ENCODE measurements at regions not wholly inside any gene's neighbourhood (a gene's known extent, or its start where the extent isn't known, plus 50 kb on each side); places are given as distances from the start of the nearest gene placed in this dataset.
"Not testable (repeated sequence)": the region's sequence is repeated elsewhere in the genome, so short reads cannot be mapped to it uniquely, and the experiment has no call there.

GRCh38 chr12:76178452-76178851, 94.0 kb upstream of the NAP1L1 start:
- DNase-seq (ENCODE audit: low read depth) = no peak

GRCh38 chr12:76177821-76178220, 93.3 kb upstream of the NAP1L1 start:
- no peak for DNase-seq (ENCODE audit: low read depth)

- DNase-seq (ENCODE audit: low read depth) = peak; percentile 24
These were observed 92.5 kb upstream of the NAP1L1 start for GRCh38 chr12:76176940-76177339.

GRCh38 chr12:76175946-76176345, 91.5 kb upstream of the NAP1L1 start:
- not testable (repeated sequence) for DNase-seq (ENCODE audit: low read depth)

- no peak for DNase-seq (ENCODE audit: low read depth)
These were observed 89.3 kb upstream of the NAP1L1 start for GRCh38 chr12:76173756-76174155.

- peak; percentile 24 for DNase-seq (ENCODE audit: low read depth)
These were observed 74.2 kb upstream of the NAP1L1 start for GRCh38 chr12:76158518-76159321.

- DNase-seq (ENCODE audit: low read depth) = no peak
These were observed 72.2 kb upstream of the NAP1L1 start for GRCh38 chr12:76156726-76157125.

- no peak for DNase-seq (ENCODE audit: low read depth)
These were observed 71.8 kb upstream of the NAP1L1 start for GRCh38 chr12:76156314-76156713.

- no peak for DNase-seq (ENCODE audit: low read depth)
These were observed 70.7 kb upstream of the NAP1L1 start for GRCh38 chr12:76155157-76155670.

- DNase-seq (ENCODE audit: low read depth) = no peak
These were observed 69.1 kb upstream of the NAP1L1 start for GRCh38 chr12:76153616-76154015.

- no peak for DNase-seq (ENCODE audit: low read depth)
These were observed 67.8 kb upstream of the NAP1L1 start for GRCh38 chr12:76152181-76152807.

GRCh38 chr12:76144245-76144549, 59.7 kb upstream of the NAP1L1 start:
- DNase-seq (ENCODE audit: low read depth) = no peak

- DNase-seq (ENCODE audit: low read depth) = no peak
These were observed 59.1 kb upstream of the NAP1L1 start for GRCh38 chr12:76143343-76144244.

GRCh38 chr12:76142305-76142704, 57.8 kb upstream of the NAP1L1 start:
- DNase-seq (ENCODE audit: low read depth) = no peak

- DNase-seq (ENCODE audit: low read depth) = no peak
These were observed 54.2 kb upstream of the NAP1L1 start for GRCh38 chr12:76138656-76139055.

- no peak for DNase-seq (ENCODE audit: low read depth)
These were observed 53.1 kb upstream of the NAP1L1 start for GRCh38 chr12:76137606-76138005.

- DNase-seq (ENCODE audit: low read depth) = no peak
These were observed 51.0 kb upstream of the NAP1L1 start for GRCh38 chr12:76135456-76135855.

Measured in HS-5 (cell line).